DND-41 (cell line): ENCODE measurements at regions not wholly inside any gene's neighbourhood (a gene's known extent, or its start where the extent isn't known, plus 50 kb on each side); places are given as distances from the start of the nearest gene placed in this dataset.

Source experiments
- EZH2 ChIP-seq: IDR thresholded peaks from 3 replicates; pipeline ENCODE4 v1.6.1; 2012; ENCODE audit warnings: borderline replicate concordance, low read depth, mild to moderate bottlenecking, moderate library complexity, low read length, inconsistent platforms; ENCODE audit not compliant: severe bottlenecking
- TF ChIP-seq, protein P1 (sequence below): IDR thresholded peaks from 2 replicates; pipeline ENCODE4 v1.5.1; 2012; ENCODE audit warnings: borderline replicate concordance, low read length, moderate library complexity, mild to moderate bottlenecking; ENCODE audit not compliant: poor library complexity, severe bottlenecking; ENCODE audit errors: extremely low read depth

DNA sequence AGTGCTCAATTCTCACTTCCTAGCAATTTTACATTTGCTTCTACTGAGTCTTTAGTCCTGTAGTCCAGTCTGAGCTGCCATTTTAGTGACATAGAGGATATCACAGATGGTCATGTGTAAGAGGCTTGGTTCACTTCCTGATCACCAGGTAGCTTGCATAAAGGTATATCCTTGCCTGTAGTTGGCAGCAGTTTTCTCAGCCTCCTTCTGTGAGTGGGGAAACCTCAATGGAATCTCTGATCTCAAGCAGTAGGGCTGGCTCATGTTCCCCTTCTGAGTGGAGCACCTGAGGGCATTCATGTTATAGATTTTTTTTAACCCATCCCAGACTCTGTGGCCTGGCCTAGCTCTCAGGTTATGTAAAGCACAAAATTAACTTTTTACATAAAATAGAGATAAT, 278.4 kb downstream of the RDH14 start:
- TF ChIP-seq, protein P1, sequence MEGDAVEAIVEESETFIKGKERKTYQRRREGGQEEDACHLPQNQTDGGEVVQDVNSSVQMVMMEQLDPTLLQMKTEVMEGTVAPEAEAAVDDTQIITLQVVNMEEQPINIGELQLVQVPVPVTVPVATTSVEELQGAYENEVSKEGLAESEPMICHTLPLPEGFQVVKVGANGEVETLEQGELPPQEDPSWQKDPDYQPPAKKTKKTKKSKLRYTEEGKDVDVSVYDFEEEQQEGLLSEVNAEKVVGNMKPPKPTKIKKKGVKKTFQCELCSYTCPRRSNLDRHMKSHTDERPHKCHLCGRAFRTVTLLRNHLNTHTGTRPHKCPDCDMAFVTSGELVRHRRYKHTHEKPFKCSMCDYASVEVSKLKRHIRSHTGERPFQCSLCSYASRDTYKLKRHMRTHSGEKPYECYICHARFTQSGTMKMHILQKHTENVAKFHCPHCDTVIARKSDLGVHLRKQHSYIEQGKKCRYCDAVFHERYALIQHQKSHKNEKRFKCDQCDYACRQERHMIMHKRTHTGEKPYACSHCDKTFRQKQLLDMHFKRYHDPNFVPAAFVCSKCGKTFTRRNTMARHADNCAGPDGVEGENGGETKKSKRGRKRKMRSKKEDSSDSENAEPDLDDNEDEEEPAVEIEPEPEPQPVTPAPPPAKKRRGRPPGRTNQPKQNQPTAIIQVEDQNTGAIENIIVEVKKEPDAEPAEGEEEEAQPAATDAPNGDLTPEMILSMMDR = no peak
- TF ChIP-seq EZH2 = no peak
